ENCODE measurements at regions not wholly inside any gene's neighbourhood (a gene's known extent, or its start where the extent isn't known, plus 50 kb on each side); places are given as distances from the start of the nearest gene placed in this dataset.
"Not testable (repeated sequence)": the region's sequence is repeated elsewhere in the genome, so short reads cannot be mapped to it uniquely, and the experiment has no call there.

DNA sequence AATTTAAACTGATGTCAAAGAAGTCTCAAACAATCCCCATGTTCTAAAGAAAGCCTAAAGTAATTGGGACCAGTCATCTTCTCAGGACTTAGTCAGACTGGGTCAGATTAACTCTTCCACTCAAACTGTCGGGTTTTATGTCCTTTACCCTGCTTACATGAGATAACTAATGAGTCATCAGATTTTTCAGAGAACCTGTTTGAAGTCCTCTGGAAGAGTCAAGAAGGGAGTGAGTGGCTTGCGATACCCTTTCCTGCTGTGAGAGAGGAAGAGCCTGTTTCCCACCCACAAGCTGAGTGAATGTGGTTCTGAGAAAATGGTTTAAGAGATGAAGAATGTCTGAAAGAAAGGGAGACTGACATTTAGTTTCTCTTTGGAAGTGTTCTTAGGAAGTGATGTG is 1866.7 kb upstream of the C9orf72 start:
- TF ChIP-seq, protein P1, sequence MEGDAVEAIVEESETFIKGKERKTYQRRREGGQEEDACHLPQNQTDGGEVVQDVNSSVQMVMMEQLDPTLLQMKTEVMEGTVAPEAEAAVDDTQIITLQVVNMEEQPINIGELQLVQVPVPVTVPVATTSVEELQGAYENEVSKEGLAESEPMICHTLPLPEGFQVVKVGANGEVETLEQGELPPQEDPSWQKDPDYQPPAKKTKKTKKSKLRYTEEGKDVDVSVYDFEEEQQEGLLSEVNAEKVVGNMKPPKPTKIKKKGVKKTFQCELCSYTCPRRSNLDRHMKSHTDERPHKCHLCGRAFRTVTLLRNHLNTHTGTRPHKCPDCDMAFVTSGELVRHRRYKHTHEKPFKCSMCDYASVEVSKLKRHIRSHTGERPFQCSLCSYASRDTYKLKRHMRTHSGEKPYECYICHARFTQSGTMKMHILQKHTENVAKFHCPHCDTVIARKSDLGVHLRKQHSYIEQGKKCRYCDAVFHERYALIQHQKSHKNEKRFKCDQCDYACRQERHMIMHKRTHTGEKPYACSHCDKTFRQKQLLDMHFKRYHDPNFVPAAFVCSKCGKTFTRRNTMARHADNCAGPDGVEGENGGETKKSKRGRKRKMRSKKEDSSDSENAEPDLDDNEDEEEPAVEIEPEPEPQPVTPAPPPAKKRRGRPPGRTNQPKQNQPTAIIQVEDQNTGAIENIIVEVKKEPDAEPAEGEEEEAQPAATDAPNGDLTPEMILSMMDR (IDR thresholded peaks at IDR 0.05): no peak
- Histone ChIP-seq H3K27ac (no peak overlapping the region), H3K9ac (no peak overlapping the region), H3K4me3 (no peak overlapping the region), H2AFZ (replicated peaks) (no peak overlapping the region), H3K9me3 (ENCODE audit: low read depth) (no peaks in the 10 kb centered on the region), H3K4me1 (peaks cover 6% of the 10 kb centered on the region), H3F3A (ENCODE audit: low read depth) (no peaks in the 10 kb centered on the region), H4K20me1 (ENCODE audit: low read depth) (no peaks in the 10 kb centered on the region), H3K36me3 (no peaks in the 10 kb centered on the region), H3K79me2 (ENCODE audit: low read depth) (no peaks in the 10 kb centered on the region), H3K4me2 (no peak overlapping the region), H3K27me3 (no peaks in the 10 kb centered on the region)
- no peaks in the 10 kb centered on the region for H3K36me3 Mint-ChIP-seq
- no peaks in the 10 kb centered on the region for H3K9me3 Mint-ChIP-seq
- no peak overlapping the region for H3K27ac Mint-ChIP-seq
- H3K27me3 Mint-ChIP-seq (ENCODE audit: insufficient read depth, low read depth): no peaks in the 10 kb centered on the region
- H3K4me1 Mint-ChIP-seq: no peaks in the 10 kb centered on the region
- DNase-seq (ENCODE audit: low spot score): no peak
- H3K4me3 Mint-ChIP-seq: no peak overlapping the region

DNA sequence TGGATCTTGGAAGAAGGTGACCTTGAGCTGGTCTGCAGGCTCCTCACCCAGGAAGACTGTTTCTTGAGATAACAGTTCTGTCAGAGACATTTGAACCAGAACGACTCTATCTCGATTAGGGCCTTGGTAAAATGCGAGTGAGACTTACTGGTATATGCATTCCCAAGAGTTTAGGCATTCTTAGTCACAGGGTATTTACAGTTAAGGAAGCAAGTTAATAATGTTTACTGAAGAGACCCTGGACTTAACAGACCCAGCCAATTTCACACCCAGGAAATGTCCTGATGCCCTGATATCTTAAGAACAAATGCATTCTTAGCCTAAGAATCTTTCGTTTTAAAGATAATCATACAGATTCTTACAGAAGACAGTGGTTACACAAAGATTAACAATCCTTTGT is 1867.2 kb upstream of the C9orf72 start:
- H3K36me3 Mint-ChIP-seq: no peaks in the 10 kb centered on the region
- H3K79me2 ChIP-seq (ENCODE audit: low read depth): no peaks in the 10 kb centered on the region
- DNase-seq (ENCODE audit: low spot score): no peak
- H3K9me3 ChIP-seq (ENCODE audit: low read depth): no peaks in the 10 kb centered on the region
- H3F3A ChIP-seq (ENCODE audit: low read depth): no peaks in the 10 kb centered on the region
- H4K20me1 ChIP-seq (ENCODE audit: low read depth): no peaks in the 10 kb centered on the region
- H3K4me3 Mint-ChIP-seq: no peak overlapping the region
- no peak overlapping the region for H3K27ac Mint-ChIP-seq
- TF ChIP-seq EZH2phosphoT487 (IDR thresholded peaks at IDR 0.05): no peak
- no peak for TF ChIP-seq EZH2 (IDR thresholded peaks at IDR 0.05)
- TF ChIP-seq, protein P1 (IDR thresholded peaks at IDR 0.05): no peak
- H3K27ac ChIP-seq: no peak overlapping the region
- H3K27me3 Mint-ChIP-seq (ENCODE audit: insufficient read depth, low read depth): no peaks in the 10 kb centered on the region
- H3K4me1 Mint-ChIP-seq: no peaks in the 10 kb centered on the region
- no peaks in the 10 kb centered on the region for H3K27me3 ChIP-seq
- H3K9me3 Mint-ChIP-seq: no peaks in the 10 kb centered on the region
- H3K4me1 ChIP-seq: peaks cover 3% of the 10 kb centered on the region
- no peak overlapping the region for H3K4me2 ChIP-seq
- H3K4me3 ChIP-seq: no peak overlapping the region
- H2AFZ ChIP-seq (replicated peaks): no peak overlapping the region
- no peak overlapping the region for H3K9ac ChIP-seq
- no peaks in the 10 kb centered on the region for H3K36me3 ChIP-seq

DNA sequence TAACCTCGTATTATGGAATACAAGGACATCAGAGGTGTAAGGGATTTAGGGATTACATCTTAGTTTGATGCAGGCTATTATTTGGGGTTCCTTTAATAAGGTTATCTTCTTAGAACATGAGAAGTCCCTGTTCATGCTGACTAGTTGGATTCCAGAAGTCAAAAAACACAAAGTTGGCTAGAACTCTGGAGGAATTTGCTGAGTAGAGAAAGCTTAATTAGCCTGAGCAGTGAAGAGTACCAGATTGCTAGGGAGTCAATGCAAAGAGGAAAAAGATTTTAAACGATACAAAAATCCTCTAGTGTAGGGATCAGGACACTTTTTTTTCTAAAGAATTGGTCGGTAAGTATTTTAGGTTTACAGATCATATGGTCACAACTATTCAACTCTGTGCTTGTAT is 1872.5 kb upstream of the C9orf72 start:
- TF ChIP-seq EZH2phosphoT487 (IDR thresholded peaks at IDR 0.05) (no peak), EZH2 (IDR thresholded peaks at IDR 0.05) (no peak)
- TF ChIP-seq, protein P1 (IDR thresholded peaks at IDR 0.05): no peak
- Histone ChIP-seq H2AFZ (replicated peaks) (no peak overlapping the region), H3K4me3 (no peak overlapping the region), H3K27ac (no peak overlapping the region), H3K4me1 (no peaks in the 10 kb centered on the region), H3K9ac (no peak overlapping the region), H3K4me2 (no peak overlapping the region), H3K9me3 (ENCODE audit: low read depth) (no peaks in the 10 kb centered on the region), H3K36me3 (no peaks in the 10 kb centered on the region), H3K27me3 (no peaks in the 10 kb centered on the region), H4K20me1 (ENCODE audit: low read depth) (no peaks in the 10 kb centered on the region), H3F3A (ENCODE audit: low read depth) (no peaks in the 10 kb centered on the region), H3K79me2 (ENCODE audit: low read depth) (no peaks in the 10 kb centered on the region)
- no peaks in the 10 kb centered on the region for H3K9me3 Mint-ChIP-seq
- no peak overlapping the region for H3K4me3 Mint-ChIP-seq
- no peaks in the 10 kb centered on the region for H3K27me3 Mint-ChIP-seq (ENCODE audit: insufficient read depth, low read depth)
- H3K27ac Mint-ChIP-seq: no peak overlapping the region
- H3K4me1 Mint-ChIP-seq: peaks cover 5% of the 10 kb centered on the region
- H3K36me3 Mint-ChIP-seq: no peaks in the 10 kb centered on the region
- no peak for DNase-seq (ENCODE audit: low spot score)

DNA sequence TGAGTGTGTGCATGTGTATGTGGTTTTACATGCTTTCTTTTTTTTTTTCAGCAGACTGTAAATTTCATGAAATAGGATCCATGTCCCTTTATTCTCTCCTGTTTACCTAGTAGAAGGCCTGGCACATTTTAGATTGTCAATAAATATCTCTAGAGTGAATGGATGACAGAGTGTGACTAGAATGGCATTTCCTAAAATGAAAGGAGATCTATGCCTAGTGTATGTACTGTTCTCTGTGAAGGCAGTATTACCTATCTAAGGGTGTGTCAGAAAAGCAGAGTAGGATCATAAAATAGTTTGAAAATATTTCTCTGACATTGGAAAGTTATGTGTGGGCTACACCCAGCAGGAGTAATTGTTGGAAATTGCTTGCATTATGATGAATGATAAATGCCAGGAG is 1876.0 kb upstream of the C9orf72 start:
- Histone ChIP-seq H3K27ac (no peak overlapping the region), H3K4me2 (peak overlapping the region; percentile 73), H3K4me3 (no peak overlapping the region), H3F3A (ENCODE audit: low read depth) (peaks cover 2% of the 10 kb centered on the region), H3K27me3 (no peaks in the 10 kb centered on the region), H3K79me2 (ENCODE audit: low read depth) (no peaks in the 10 kb centered on the region), H2AFZ (replicated peaks) (no peak overlapping the region), H3K36me3 (no peaks in the 10 kb centered on the region), H4K20me1 (ENCODE audit: low read depth) (no peaks in the 10 kb centered on the region), H3K4me1 (no peaks in the 10 kb centered on the region), H3K9me3 (ENCODE audit: low read depth) (no peaks in the 10 kb centered on the region), H3K9ac (no peak overlapping the region)
- Mint-ChIP-seq H3K27ac (no peak overlapping the region), H3K36me3 (no peaks in the 10 kb centered on the region), H3K4me3 (no peak overlapping the region), H3K27me3 (ENCODE audit: insufficient read depth, low read depth) (no peaks in the 10 kb centered on the region), H3K9me3 (peaks cover 8% of the 10 kb centered on the region), H3K4me1 (peaks cover 5% of the 10 kb centered on the region)
- TF ChIP-seq EZH2phosphoT487 (IDR thresholded peaks at IDR 0.05) (no peak), EZH2 (IDR thresholded peaks at IDR 0.05) (no peak)
- TF ChIP-seq, protein P1 (IDR thresholded peaks at IDR 0.05): no peak
- DNase-seq (ENCODE audit: low spot score): no peak

DNA sequence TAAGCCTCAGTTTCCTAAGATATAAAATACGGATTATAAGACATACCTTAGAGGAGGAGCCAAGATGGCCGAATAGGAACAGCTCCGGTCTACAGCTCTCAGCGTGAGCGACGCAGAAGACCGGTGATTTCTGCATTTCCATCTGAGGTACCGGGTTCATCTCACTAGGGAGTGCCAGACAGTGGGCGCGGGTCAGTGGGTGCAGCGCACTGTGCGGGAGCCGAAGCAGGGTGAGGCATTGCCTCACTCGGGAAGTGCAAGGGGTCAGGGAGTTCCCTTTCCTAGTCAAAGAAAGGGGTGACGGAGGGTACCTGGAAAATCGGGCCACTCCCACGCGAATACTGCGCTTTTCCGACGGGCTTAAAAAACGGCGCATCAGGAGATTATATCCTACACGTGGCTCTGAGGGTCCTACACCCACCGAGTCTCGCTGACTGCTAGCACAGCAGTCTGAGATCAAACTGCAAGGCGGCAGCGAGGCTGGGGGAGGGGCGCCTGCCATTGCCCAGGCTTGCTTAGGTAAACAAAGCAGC is 1877.1 kb upstream of the C9orf72 start:
- H3K4me2 ChIP-seq: peak overlapping the region; percentile 73
- not testable (repeated sequence) for H3K27ac ChIP-seq, H3K27me3 ChIP-seq

More for the DNA sequence above, 1877.1 kb upstream of the C9orf72 start:
- H3K9me3 Mint-ChIP-seq; H3K9me3 ChIP-seq (ENCODE audit: low read depth); H3F3A ChIP-seq (ENCODE audit: low read depth); H3K27me3 Mint-ChIP-seq (ENCODE audit: insufficient read depth, low read depth); H3K4me1 ChIP-seq; H3K36me3 ChIP-seq; H3K9ac ChIP-seq; H3K4me1 Mint-ChIP-seq; H3K79me2 ChIP-seq (ENCODE audit: low read depth); H4K20me1 ChIP-seq (ENCODE audit: low read depth); H3K36me3 Mint-ChIP-seq: not testable (repeated sequence)
- peak overlapping the region; percentile 81 for H3K4me3 Mint-ChIP-seq
- peak overlapping the region; percentile 75 for H3K27ac Mint-ChIP-seq
- DNase-seq (ENCODE audit: low spot score): peak; percentile 7
- peak overlapping the region; percentile 53 for H3K4me3 ChIP-seq
- H2AFZ ChIP-seq (replicated peaks): peak overlapping the region; percentile 84

Data from neural progenitor cell (in vitro differentiated cells).